Motor neuron (in vitro differentiated cells): ENCODE measurements at regions not wholly inside any gene's neighbourhood (a gene's known extent, or its start where the extent isn't known, plus 50 kb on each side); places are given as distances from the start of the nearest gene placed in this dataset.

Experiments
- ATAC-seq, 8 experiments: fragments of 200-7000 bp; cut with Tn5 transposase; replicated peaks in 6 of 8; 2 replicates each; pipeline ENCODE4 v1.8.0; 2021; ENCODE audit warnings: mild to moderate bottlenecking in 8 of 8, moderate library complexity in 8 of 8
- H3K27ac ChIP-seq, 2 donors: fragments of 250-450 bp; sonication (Bioruptor Pico); 2 replicates each; pipeline ENCODE4 v1.9.0; 2021; ENCODE audit warnings: antibody characterized with exemption in 2 of 2, mild to moderate bottlenecking in 2 of 2, moderate library complexity in 1 of 2
- H3K4me1 ChIP-seq, 2 donors: fragments of 250-450 bp; sonication (Bioruptor Pico); replicated peaks in 1 of 2; 2 replicates each; pipeline ENCODE4 v1.6.1; 2021; ENCODE audit warnings: antibody characterized with exemption in 2 of 2, mild to moderate bottlenecking in 2 of 2, moderate library complexity in 1 of 2
- H3K4me3 ChIP-seq, 5 donors: fragments of 250-450 bp; sonication (Bioruptor Pico); 2 replicates each; pipeline ENCODE4 v1.9.0; 2021; ENCODE audit warnings: antibody characterized with exemption in 5 of 5, mild to moderate bottlenecking in 5 of 5, moderate library complexity in 4 of 5
- WGBS, 10 experiments: fragments of 450-650 bp; shearing (Covaris generic); methylation state at CpG; one replicate each; pipeline ENCODE4 v1.0.0; 2022; 5-methylcytosine and 5-hydroxymethylcytosine counted together
- in situ Hi-C, 9 experiments: fragments of 400-800 bp; cut with MboI; loops; one replicate each; pipeline ENCODE4 v1.15.0; 2021; ENCODE audit warnings: low sequenced_read_pairs in 9 of 9, low pct_unique_long_range_greater_than_20kb in 2 of 9; ENCODE audit not compliant: unreplicated experiment in 9 of 9

- Histone ChIP-seq H3K4me1 (no peaks in the 10 kb centered on the region), H3K4me3 (no peak overlapping the region), H3K27ac (no peak overlapping the region)
- in situ Hi-C loops, result no loop called here
- ATAC-seq, result no peak
- WGBS, 10 experiments, result 22 to 83% (median 70%) methylated on average over 1 to 3 of the region's 3 CpGs
These were observed 372.8 kb upstream of the DUSP10 start for GRCh38 chr1:222114536-222115156.

- 75 to 100% (median 86%) methylated on average over 1 to 4 of the region's 4 CpGs; no CpG with 5 or more reads in 3 of the 10 experiments for WGBS, 10 experiments
- peaks cover 28 to 30% of the 10 kb centered on the region in 2 donors for H3K4me1 ChIP-seq
- no peak overlapping the region for H3K27ac ChIP-seq
- ATAC-seq, result no peak
- in situ Hi-C loops, result no loop called here
- no peak overlapping the region for H3K4me3 ChIP-seq
These were observed 367.9 kb upstream of the DUSP10 start for GRCh38 chr1:222109836-222110235.

GRCh38 chr1:222107975-222108374 is 366.1 kb upstream of the DUSP10 start:
- no peak for ATAC-seq
- peaks cover 39 to 40% of the 10 kb centered on the region in 2 donors for H3K4me1 ChIP-seq
- in situ Hi-C loops, result no loop called here
- H3K27ac ChIP-seq, result no peak overlapping the region
- WGBS, 10 experiments, result 0 to 100% (median 80%) methylated on average over 1 to 3 of the region's 4 CpGs; no CpG with 5 or more reads in 4 of the 10 experiments
- H3K4me3 ChIP-seq, result no peak overlapping the region

- 9 to 82% (median 71%) methylated on average over 1 to 5 of the region's 5 CpGs; no CpG with 5 or more reads in 5 of the 10 experiments for WGBS, 10 experiments
- no peak overlapping the region for H3K4me3 ChIP-seq
- H3K4me1 ChIP-seq, result peaks cover 39 to 40% of the 10 kb centered on the region in 2 donors
- in situ Hi-C loops, result no loop called here
- no peak overlapping the region for H3K27ac ChIP-seq
- ATAC-seq, result peak; percentile 39 to 96 (median 78)
These were observed 365.4 kb upstream of the DUSP10 start for GRCh38 chr1:222107267-222107666.

GRCh38 chr1:222106377-222106776 is 364.5 kb upstream of the DUSP10 start:
- Histone ChIP-seq H3K4me1 (peaks cover 39 to 40% of the 10 kb centered on the region in 2 donors), H3K27ac (no peak overlapping the region), H3K4me3 (no peak overlapping the region)
- peak in 6 of 8 experiments; percentile 49 to 67 (median 60) for ATAC-seq
- in situ Hi-C loops, result no loop called here
- 0 to 83% (median 50%) methylated on average over 1 to 5 of the region's 5 CpGs; no CpG with 5 or more reads in 3 of the 10 experiments for WGBS, 10 experiments

GRCh38 chr1:222105861-222106260 is 364.0 kb upstream of the DUSP10 start:
- no peak overlapping the region for H3K27ac ChIP-seq
- in situ Hi-C loops, result no loop called here
- H3K4me1 ChIP-seq, result peaks cover 39 to 40% of the 10 kb centered on the region in 2 donors
- ATAC-seq, result no peak
- H3K4me3 ChIP-seq, result no peak overlapping the region
- WGBS, 10 experiments, result 77 to 100% (median 98%) methylated on average over 1 to 4 of the region's 4 CpGs; no CpG with 5 or more reads in 4 of the 10 experiments

GRCh38 chr1:222105393-222105737 is 363.5 kb upstream of the DUSP10 start:
- ATAC-seq, result peak in 5 of 8 experiments; percentile 33 to 60 (median 50)
- in situ Hi-C loops, result no loop called here
- peaks cover 39 to 40% of the 10 kb centered on the region in 2 donors for H3K4me1 ChIP-seq
- WGBS, 10 experiments, result 67 to 100% (median 94%) methylated on average over 1 of the region's 1 CpG; no CpG with 5 or more reads in 6 of the 10 experiments
- H3K27ac ChIP-seq, result no peak overlapping the region
- no peak overlapping the region for H3K4me3 ChIP-seq

GRCh38 chr1:222104694-222105392 is 363.0 kb upstream of the DUSP10 start:
- in situ Hi-C loops, result no loop called here

GRCh38 chr1:222104097-222104496 is 362.2 kb upstream of the DUSP10 start:
- in situ Hi-C loops, result no loop called here
- 63 to 90% (median 80%) methylated on average over 1 to 4 of the region's 4 CpGs; no CpG with 5 or more reads in 3 of the 10 experiments for WGBS, 10 experiments
- Histone ChIP-seq H3K4me1 (peaks cover 39 to 40% of the 10 kb centered on the region in 2 donors), H3K27ac (peak overlapping the region in 1 of 2 donors; percentile 49), H3K4me3 (no peak overlapping the region)
- ATAC-seq, result no peak

More at GRCh38 chr1:222104694-222105392, 363.0 kb upstream of the DUSP10 start:
- H3K4me1 ChIP-seq, result peaks cover 39 to 40% of the 10 kb centered on the region in 2 donors
- no peak overlapping the region for H3K4me3 ChIP-seq
- H3K27ac ChIP-seq, result peak overlapping the region in 1 of 2 donors; percentile 49
- ATAC-seq, result peak in 5 of 8 experiments; percentile 22 to 67 (median 61)
- WGBS, 10 experiments, result 0 to 71% (median 36%) methylated on average over 1 to 6 of the region's 6 CpGs; no CpG with 5 or more reads in 1 of the 10 experiments

- WGBS, 10 experiments, result 0 to 100% (median 26%) methylated on average over 1 to 2 of the region's 2 CpGs; no CpG with 5 or more reads in 1 of the 10 experiments
- ATAC-seq, result no peak
- Histone ChIP-seq H3K4me3 (no peak overlapping the region), H3K4me1 (peaks cover 10% of the 10 kb centered on the region in 2 donors), H3K27ac (no peak overlapping the region)
- in situ Hi-C loops, result no loop called here
These were observed 357.9 kb upstream of the DUSP10 start for GRCh38 chr1:222099746-222100145.

- Histone ChIP-seq H3K4me1 (peaks cover 0 to 6% of the 10 kb centered on the region in 2 donors), H3K27ac (no peak overlapping the region), H3K4me3 (no peak overlapping the region)
- no peak for ATAC-seq
- 27 to 80% (median 45%) methylated on average over 1 to 2 of the region's 2 CpGs; no CpG with 5 or more reads in 3 of the 10 experiments for WGBS, 10 experiments
- in situ Hi-C loops, result no loop called here
These were observed 356.5 kb upstream of the DUSP10 start for GRCh38 chr1:222098404-222098803.

GRCh38 chr1:222097588-222097987 is 355.7 kb upstream of the DUSP10 start:
- H3K27ac ChIP-seq, result no peak overlapping the region
- in situ Hi-C loops, result no loop called here

GRCh38 chr1:222096883-222097282 is 355.0 kb upstream of the DUSP10 start:
- Histone ChIP-seq H3K27ac (no peak overlapping the region), H3K4me3 (no peak overlapping the region), H3K4me1 (peaks cover 0 to 6% of the 10 kb centered on the region in 2 donors)
- 21 to 93% (median 67%) methylated on average over 1 to 4 of the region's 4 CpGs; no CpG with 5 or more reads in 1 of the 10 experiments for WGBS, 10 experiments
- in situ Hi-C loops, result no loop called here
- peak in 6 of 8 experiments; percentile 22 to 89 (median 36) for ATAC-seq

More at GRCh38 chr1:222097588-222097987, 355.7 kb upstream of the DUSP10 start:
- H3K4me1 ChIP-seq, result peaks cover 0 to 6% of the 10 kb centered on the region in 2 donors
- H3K4me3 ChIP-seq, result no peak overlapping the region
- WGBS, 10 experiments, result 27 to 100% (median 86%) methylated on average over 1 to 3 of the region's 4 CpGs; no CpG with 5 or more reads in 2 of the 10 experiments
- ATAC-seq, result peak in 2 of 8 experiments; percentile 17 to 53
